Colonic mucosa (tissue), 4 donors: ENCODE measurements at regions not wholly inside any gene's neighbourhood (a gene's known extent, or its start where the extent isn't known, plus 50 kb on each side); places are given as distances from the start of the nearest gene placed in this dataset.

ENCODE experiments used
- DNase-seq: peaks from one replicate; pipeline ENCODE4 v3.0.0-alpha.2; 2020
- H3K27ac ChIP-seq: fragments of 200-600 bp; one replicate; pipeline ENCODE4 v1.8.0; 2021
- H3K27me3 ChIP-seq: fragments of 200-600 bp; one replicate; pipeline ENCODE4 v1.8.0; 2021
- H3K36me3 ChIP-seq: fragments of 200-600 bp; one replicate; pipeline ENCODE4 v1.8.0; 2021
- H3K4me1 ChIP-seq: fragments of 200-600 bp; one replicate; pipeline ENCODE4 v1.8.0; 2021; ENCODE audit warnings: mild to moderate bottlenecking
- H3K4me3 ChIP-seq: fragments of 200-600 bp; one replicate; pipeline ENCODE4 v1.8.0; 2021
- H3K9ac ChIP-seq, 2 donors: one replicate each; pipeline ENCODE4 v1.7.0; 2013; ENCODE audit warnings: control low read depth in 2 of 2, low read depth in 2 of 2, low read length in 2 of 2
- H3K9me3 ChIP-seq: fragments of 200-600 bp; one replicate; pipeline ENCODE4 v1.8.0; 2021
- intact Hi-C: fragments of 100-400 bp; cut with DNase I; formaldehyde crosslinking; loops from one replicate; pipeline ENCODE4 v1.14.1; 2022
- TF ChIP-seq, protein P1 (sequence below): fragments of 200-600 bp; IDR thresholded peaks from one replicate; pipeline ENCODE4 v1.8.0; 2022; ENCODE audit warnings: antibody characterized with exemption, mild to moderate bottlenecking
- donor health status: healthy.
- donor health status: DM: no; HTN: no; CAD: no.
- donor health status: DM: no; HTN: no; CAD: no.

DNA sequence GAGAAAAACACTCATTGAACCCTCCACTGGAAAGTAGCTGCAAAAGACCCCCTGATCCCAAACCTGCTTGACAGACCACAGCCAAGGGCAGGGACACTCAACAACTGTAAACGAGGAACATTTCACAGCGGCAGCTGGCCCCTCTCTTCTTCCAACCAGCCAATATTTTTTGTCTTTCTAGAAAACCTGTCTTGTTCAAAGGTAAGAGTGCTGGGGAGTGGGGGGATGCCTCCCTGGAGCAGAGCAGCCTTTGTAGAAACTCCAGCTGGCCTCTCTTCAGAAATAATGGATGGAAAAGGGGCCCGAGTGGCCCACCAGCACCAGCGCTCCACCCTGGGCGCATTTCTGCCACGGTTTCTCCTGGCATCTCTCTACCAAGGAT, 384.0 kb downstream of the RRAGC start:
- intact Hi-C loops = no loop called here
- Histone ChIP-seq H3K4me1 (no peaks in the 10 kb centered on the region), H3K9ac (no peak overlapping the region), H3K9me3 (no peaks in the 10 kb centered on the region), H3K27me3 (peaks cover 27% of the 10 kb centered on the region), H3K27ac (no peak overlapping the region), H3K4me3 (no peak overlapping the region), H3K36me3 (no peaks in the 10 kb centered on the region)
- no peak for DNase-seq
- TF ChIP-seq, protein P1, sequence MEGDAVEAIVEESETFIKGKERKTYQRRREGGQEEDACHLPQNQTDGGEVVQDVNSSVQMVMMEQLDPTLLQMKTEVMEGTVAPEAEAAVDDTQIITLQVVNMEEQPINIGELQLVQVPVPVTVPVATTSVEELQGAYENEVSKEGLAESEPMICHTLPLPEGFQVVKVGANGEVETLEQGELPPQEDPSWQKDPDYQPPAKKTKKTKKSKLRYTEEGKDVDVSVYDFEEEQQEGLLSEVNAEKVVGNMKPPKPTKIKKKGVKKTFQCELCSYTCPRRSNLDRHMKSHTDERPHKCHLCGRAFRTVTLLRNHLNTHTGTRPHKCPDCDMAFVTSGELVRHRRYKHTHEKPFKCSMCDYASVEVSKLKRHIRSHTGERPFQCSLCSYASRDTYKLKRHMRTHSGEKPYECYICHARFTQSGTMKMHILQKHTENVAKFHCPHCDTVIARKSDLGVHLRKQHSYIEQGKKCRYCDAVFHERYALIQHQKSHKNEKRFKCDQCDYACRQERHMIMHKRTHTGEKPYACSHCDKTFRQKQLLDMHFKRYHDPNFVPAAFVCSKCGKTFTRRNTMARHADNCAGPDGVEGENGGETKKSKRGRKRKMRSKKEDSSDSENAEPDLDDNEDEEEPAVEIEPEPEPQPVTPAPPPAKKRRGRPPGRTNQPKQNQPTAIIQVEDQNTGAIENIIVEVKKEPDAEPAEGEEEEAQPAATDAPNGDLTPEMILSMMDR = no peak

DNA sequence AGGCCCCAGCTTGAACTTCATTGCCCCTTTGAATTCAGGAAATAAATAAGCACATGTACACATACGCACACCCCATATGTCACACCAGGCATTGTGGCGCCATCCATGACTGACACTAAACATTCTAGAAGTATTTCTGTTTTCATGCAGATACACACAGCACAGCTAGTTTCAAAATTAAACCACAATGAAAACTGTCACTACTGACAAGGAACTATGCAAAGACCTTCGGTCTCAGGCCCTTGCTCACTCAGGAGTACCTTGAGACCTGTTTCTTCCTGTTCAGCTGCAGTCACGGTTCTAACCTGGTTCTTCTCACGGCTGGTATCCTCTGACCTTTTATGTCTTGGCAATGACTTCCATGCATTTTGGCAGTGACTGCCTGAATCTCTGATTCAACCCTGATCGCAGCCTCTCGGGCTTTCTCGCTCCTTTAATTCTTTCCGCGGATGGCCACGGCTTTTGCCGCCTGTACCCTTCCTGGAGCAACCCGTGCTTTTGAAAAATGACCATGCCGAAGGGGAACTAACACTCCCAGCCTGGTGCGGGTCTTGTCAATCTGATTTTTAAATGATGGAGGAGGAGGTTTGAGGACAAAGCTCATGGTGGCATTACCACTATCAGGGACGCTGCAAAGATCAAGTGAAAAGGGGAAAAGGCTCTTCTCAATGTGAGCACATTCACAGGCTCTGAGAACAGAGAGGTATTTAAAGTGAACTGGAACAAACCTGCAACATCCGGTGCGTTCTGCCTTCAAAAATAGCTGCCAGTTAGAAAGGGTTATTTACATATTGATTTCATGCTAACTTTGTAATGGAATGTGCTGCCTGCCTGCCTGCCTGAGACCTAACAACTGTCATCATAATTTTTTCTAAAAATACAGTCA, 384.6 kb downstream of the RRAGC start:
- Histone ChIP-seq H3K9me3 (no peaks in the 10 kb centered on the region), H3K4me3 (no peak overlapping the region), H3K27ac (no peak overlapping the region), H3K9ac (no peak overlapping the region), H3K36me3 (no peaks in the 10 kb centered on the region), H3K27me3 (peaks cover 27% of the 10 kb centered on the region), H3K4me1 (no peaks in the 10 kb centered on the region)
- DNase-seq = no peak
- TF ChIP-seq, protein P1 = no peak
- intact Hi-C loops = no loop called here

DNA sequence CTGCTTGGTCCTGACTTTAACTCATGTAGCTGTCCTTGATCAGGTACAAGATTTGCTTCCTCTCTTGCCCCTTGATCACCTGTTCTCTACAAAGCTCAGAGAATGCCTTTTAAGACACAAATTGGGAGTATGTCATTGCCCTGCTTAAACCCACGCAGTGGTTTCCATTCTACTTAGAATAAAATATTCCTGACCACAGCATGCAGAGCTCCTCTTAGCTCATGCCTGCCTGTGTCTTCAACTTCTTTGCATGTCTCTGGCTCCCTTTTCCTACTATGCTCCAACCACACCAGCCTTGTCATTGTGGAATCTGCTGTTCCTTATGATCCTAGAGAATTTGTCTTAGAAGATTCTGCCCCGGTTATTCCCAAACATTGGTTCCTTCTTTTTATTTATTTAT, 393.1 kb downstream of the RRAGC start:
- Histone ChIP-seq H3K4me3 (no peak overlapping the region), H3K27ac (no peak overlapping the region), H3K9me3 (no peaks in the 10 kb centered on the region), H3K36me3 (no peaks in the 10 kb centered on the region), H3K4me1 (no peaks in the 10 kb centered on the region), H3K27me3 (no peaks in the 10 kb centered on the region), H3K9ac (no peak overlapping the region)
- TF ChIP-seq, protein P1 = no peak
- DNase-seq = no peak
- intact Hi-C loops = no loop called here

DNA sequence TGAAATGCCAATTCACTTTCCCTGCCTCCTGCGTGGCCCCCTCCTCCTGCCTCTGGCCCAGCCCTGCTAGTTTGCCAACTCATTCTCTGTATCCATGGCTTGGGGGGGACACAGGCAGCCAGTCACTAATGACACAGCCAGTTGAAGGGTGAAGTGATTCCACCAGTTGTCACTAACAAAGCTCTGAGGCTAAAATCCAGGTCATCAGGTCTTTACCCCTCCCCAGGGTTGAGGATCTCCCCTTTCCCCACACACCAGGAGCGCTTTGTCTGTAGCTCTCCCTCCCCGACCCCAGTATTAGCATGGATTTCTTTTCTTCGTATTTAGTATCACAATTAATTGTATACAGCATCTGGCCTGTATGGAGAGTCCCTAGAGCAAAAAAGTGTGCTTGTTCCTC, 394.1 kb downstream of the RRAGC start:
- no peak for DNase-seq
- Histone ChIP-seq H3K36me3 (no peaks in the 10 kb centered on the region), H3K4me1 (no peaks in the 10 kb centered on the region), H3K27ac (no peak overlapping the region), H3K27me3 (no peaks in the 10 kb centered on the region), H3K9me3 (no peaks in the 10 kb centered on the region), H3K4me3 (no peak overlapping the region), H3K9ac (no peak overlapping the region)
- intact Hi-C loops = no loop called here
- TF ChIP-seq, protein P1 = no peak

DNA sequence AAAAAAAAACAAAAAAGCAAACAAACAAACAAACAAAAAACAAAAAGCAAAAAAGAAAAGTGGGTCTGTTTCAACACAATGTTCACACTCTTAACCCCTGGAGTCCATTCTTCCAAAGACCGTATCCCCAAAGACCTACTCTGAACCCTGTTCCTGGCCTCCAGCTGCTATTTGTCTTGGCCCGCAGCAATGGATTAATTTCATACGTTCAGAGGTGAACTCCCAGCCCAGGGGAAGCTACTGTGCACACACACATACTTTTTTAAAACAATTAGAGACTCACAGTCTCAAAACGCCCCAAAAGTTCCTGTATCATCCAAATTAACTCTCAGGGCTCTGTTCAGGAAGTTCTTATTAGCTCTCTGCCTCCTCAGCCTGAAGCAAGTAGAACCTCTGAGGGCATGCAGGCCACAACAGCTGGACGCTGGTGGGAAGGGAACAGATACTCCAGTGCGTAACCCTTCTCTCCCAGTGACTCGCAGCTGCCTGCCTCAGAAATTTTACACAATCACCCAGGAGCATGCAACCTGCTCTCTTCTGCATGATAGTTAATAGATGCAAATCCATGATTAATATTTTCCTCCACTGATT, 395.4 kb downstream of the RRAGC start:
- Histone ChIP-seq H3K4me3 (no peak overlapping the region), H3K36me3 (no peaks in the 10 kb centered on the region), H3K9ac (no peak overlapping the region), H3K9me3 (no peaks in the 10 kb centered on the region), H3K27ac (no peak overlapping the region), H3K4me1 (no peaks in the 10 kb centered on the region), H3K27me3 (no peaks in the 10 kb centered on the region)
- intact Hi-C loops = no loop called here
- TF ChIP-seq, protein P1 = no peak
- no peak for DNase-seq
